ENCODE measurements at regions not wholly inside any gene's neighbourhood (a gene's known extent, or its start where the extent isn't known, plus 50 kb on each side); places are given as distances from the start of the nearest gene placed in this dataset.

- DNase-seq = no peak
Observed at GRCh38 chr6:104182811-104183210, 676.9 kb downstream of the HACE1 start.

- no peak for DNase-seq
Observed at GRCh38 chr6:104173668-104174067, 686.1 kb downstream of the HACE1 start.

GRCh38 chr6:104170401-104170800, 689.3 kb downstream of the HACE1 start:
- no peak for DNase-seq

- no peak for DNase-seq
Observed at GRCh38 chr6:104166055-104166668, 693.6 kb downstream of the HACE1 start.

GRCh38 chr6:104162036-104162669, 697.6 kb downstream of the HACE1 start:
- DNase-seq = no peak

- no peak for DNase-seq
Observed at GRCh38 chr6:104159045-104159618, 700.6 kb downstream of the HACE1 start.

GRCh38 chr6:104143757-104144156, 716.0 kb downstream of the HACE1 start:
- DNase-seq = no peak

- no peak for DNase-seq
Observed at GRCh38 chr6:104134876-104135275, 724.8 kb downstream of the HACE1 start.

- DNase-seq = no peak
Observed at GRCh38 chr6:104130343-104130742, 729.4 kb downstream of the HACE1 start.

- no peak for DNase-seq
Observed at GRCh38 chr6:104126315-104127005, 733.3 kb downstream of the HACE1 start.

- DNase-seq = no peak
Observed at GRCh38 chr6:104123227-104123626, 736.5 kb downstream of the HACE1 start.

- no peak for DNase-seq
Observed at GRCh38 chr6:104118274-104118673, 741.4 kb downstream of the HACE1 start.

GRCh38 chr6:104109806-104110205, 749.9 kb downstream of the HACE1 start:
- no peak for DNase-seq

GRCh38 chr6:104108634-104109033, 751.1 kb downstream of the HACE1 start:
- no peak for DNase-seq

- DNase-seq = no peak
Observed at GRCh38 chr6:104095661-104096416, 763.9 kb downstream of the HACE1 start.

GRCh38 chr6:104087765-104088164, 772.0 kb downstream of the HACE1 start:
- no peak for DNase-seq

- DNase-seq = no peak
Observed at GRCh38 chr6:104068281-104068680, 791.4 kb downstream of the HACE1 start.

- DNase-seq = no peak
Observed at GRCh38 chr6:104064876-104065275, 794.8 kb downstream of the HACE1 start.

GRCh38 chr6:104050455-104050854, 809.3 kb downstream of the HACE1 start:
- no peak for DNase-seq

GRCh38 chr6:104046426-104046825, 813.3 kb downstream of the HACE1 start:
- DNase-seq = no peak

- no peak for DNase-seq
Observed at GRCh38 chr6:104031346-104031745, 828.4 kb downstream of the HACE1 start.

- DNase-seq = no peak
Observed at GRCh38 chr6:104022126-104022525, 837.6 kb downstream of the HACE1 start.
